ENCODE measurements at regions not wholly inside any gene's neighbourhood (a gene's known extent, or its start where the extent isn't known, plus 50 kb on each side); places are given as distances from the start of the nearest gene placed in this dataset.

- H3K9me3 ChIP-seq (ENCODE audit: low read depth, low read length) = no peaks in the 10 kb centered on the region
- DNase-seq (ENCODE audit: insufficient read length, low spot score, missing footprints) = no peak
- peaks cover 36% of the 10 kb centered on the region for H4K20me1 ChIP-seq (ENCODE audit: insufficient read depth, low read length)
- no peak for TF ChIP-seq CTCF (IDR thresholded peaks at IDR 0.05; ENCODE audit: extremely low read depth, low read depth, low read length)
- H3K4me2 ChIP-seq (ENCODE audit: insufficient read depth, low read length) = peak overlapping the region; percentile 45
- peaks cover 5% of the 10 kb centered on the region for H3K36me3 ChIP-seq (ENCODE audit: insufficient read depth, low read length)
- H3K4me3 ChIP-seq (ENCODE audit: insufficient read depth, low read length) = no peak overlapping the region
- H3K79me2 ChIP-seq (ENCODE audit: insufficient read depth, low read length) = peaks cover 100% of the 10 kb centered on the region
- no peaks in the 10 kb centered on the region for H3K27me3 ChIP-seq (ENCODE audit: insufficient read depth, low read length)
- H2AFZ ChIP-seq (ENCODE audit: low read length) = no peak overlapping the region
- peak overlapping the region; percentile 54 for H3K27ac ChIP-seq (ENCODE audit: low read depth, low read length)
- peaks cover 47% of the 10 kb centered on the region for H3K4me1 ChIP-seq (ENCODE audit: insufficient read depth, low read length)
Observed at GRCh38 chr6:56795466-56796195, 152.9 kb upstream of the DST start.

- no peak overlapping the region for H3K27ac ChIP-seq (ENCODE audit: low read depth, low read length)
- peaks cover 41% of the 10 kb centered on the region for H4K20me1 ChIP-seq (ENCODE audit: insufficient read depth, low read length)
- H3K9me3 ChIP-seq (ENCODE audit: low read depth, low read length) = no peaks in the 10 kb centered on the region
- TF ChIP-seq CTCF (IDR thresholded peaks at IDR 0.05; ENCODE audit: extremely low read depth, low read depth, low read length) = no peak
- H2AFZ ChIP-seq (ENCODE audit: low read length) = no peak overlapping the region
- no peaks in the 10 kb centered on the region for H3K27me3 ChIP-seq (ENCODE audit: insufficient read depth, low read length)
- H3K36me3 ChIP-seq (ENCODE audit: insufficient read depth, low read length) = peaks cover 5% of the 10 kb centered on the region
- no peak for DNase-seq (ENCODE audit: insufficient read length, low spot score, missing footprints)
- no peak overlapping the region for H3K4me3 ChIP-seq (ENCODE audit: insufficient read depth, low read length)
- H3K4me2 ChIP-seq (ENCODE audit: insufficient read depth, low read length) = no peak overlapping the region
- peaks cover 100% of the 10 kb centered on the region for H3K79me2 ChIP-seq (ENCODE audit: insufficient read depth, low read length)
- peaks cover 50% of the 10 kb centered on the region for H3K4me1 ChIP-seq (ENCODE audit: insufficient read depth, low read length)
Observed at GRCh38 chr6:56794421-56794820, 151.7 kb upstream of the DST start.

GRCh38 chr6:56793938-56794337 is 151.2 kb upstream of the DST start:
- peaks cover 48% of the 10 kb centered on the region for H3K4me1 ChIP-seq (ENCODE audit: insufficient read depth, low read length)
- no peak overlapping the region for H3K4me3 ChIP-seq (ENCODE audit: insufficient read depth, low read length)
- H3K79me2 ChIP-seq (ENCODE audit: insufficient read depth, low read length) = peaks cover 99% of the 10 kb centered on the region
- TF ChIP-seq CTCF (IDR thresholded peaks at IDR 0.05; ENCODE audit: extremely low read depth, low read depth, low read length) = no peak
- peaks cover 41% of the 10 kb centered on the region for H4K20me1 ChIP-seq (ENCODE audit: insufficient read depth, low read length)
- H3K27ac ChIP-seq (ENCODE audit: low read depth, low read length) = no peak overlapping the region
- no peaks in the 10 kb centered on the region for H3K9me3 ChIP-seq (ENCODE audit: low read depth, low read length)
- H2AFZ ChIP-seq (ENCODE audit: low read length) = no peak overlapping the region
- no peaks in the 10 kb centered on the region for H3K27me3 ChIP-seq (ENCODE audit: insufficient read depth, low read length)
- H3K4me2 ChIP-seq (ENCODE audit: insufficient read depth, low read length) = no peak overlapping the region
- peaks cover 5% of the 10 kb centered on the region for H3K36me3 ChIP-seq (ENCODE audit: insufficient read depth, low read length)
- DNase-seq (ENCODE audit: insufficient read length, low spot score, missing footprints) = no peak

GRCh38 chr6:56790414-56790813 is 147.7 kb upstream of the DST start:
- peaks cover 97% of the 10 kb centered on the region for H3K79me2 ChIP-seq (ENCODE audit: insufficient read depth, low read length)
- H2AFZ ChIP-seq (ENCODE audit: low read length) = no peak overlapping the region
- no peaks in the 10 kb centered on the region for H3K9me3 ChIP-seq (ENCODE audit: low read depth, low read length)
- no peak for DNase-seq (ENCODE audit: insufficient read length, low spot score, missing footprints)
- H3K4me3 ChIP-seq (ENCODE audit: insufficient read depth, low read length) = no peak overlapping the region
- peaks cover 5% of the 10 kb centered on the region for H3K36me3 ChIP-seq (ENCODE audit: insufficient read depth, low read length)
- H3K4me1 ChIP-seq (ENCODE audit: insufficient read depth, low read length) = peaks cover 20% of the 10 kb centered on the region
- peaks cover 39% of the 10 kb centered on the region for H4K20me1 ChIP-seq (ENCODE audit: insufficient read depth, low read length)
- TF ChIP-seq CTCF (IDR thresholded peaks at IDR 0.05; ENCODE audit: extremely low read depth, low read depth, low read length) = no peak
- no peak overlapping the region for H3K4me2 ChIP-seq (ENCODE audit: insufficient read depth, low read length)
- no peak overlapping the region for H3K27ac ChIP-seq (ENCODE audit: low read depth, low read length)
- H3K27me3 ChIP-seq (ENCODE audit: insufficient read depth, low read length) = no peaks in the 10 kb centered on the region

All from osteoblast (primary cell).